GM18867 (cell line): ENCODE measurements at regions not wholly inside any gene's neighbourhood (a gene's known extent, or its start where the extent isn't known, plus 50 kb on each side); places are given as distances from the start of the nearest gene placed in this dataset.
"Not testable (repeated sequence)": the region's sequence is repeated elsewhere in the genome, so short reads cannot be mapped to it uniquely, and the experiment has no call there.

ENCODE experiments used
- ATAC-seq: cut with Tn5 transposase; IDR thresholded peaks from one replicate; pipeline ENCODE4 v1.9.1; 2021; ENCODE audit warnings: mild to moderate bottlenecking, moderate library complexity; ENCODE audit not compliant: unreplicated experiment

DNA sequence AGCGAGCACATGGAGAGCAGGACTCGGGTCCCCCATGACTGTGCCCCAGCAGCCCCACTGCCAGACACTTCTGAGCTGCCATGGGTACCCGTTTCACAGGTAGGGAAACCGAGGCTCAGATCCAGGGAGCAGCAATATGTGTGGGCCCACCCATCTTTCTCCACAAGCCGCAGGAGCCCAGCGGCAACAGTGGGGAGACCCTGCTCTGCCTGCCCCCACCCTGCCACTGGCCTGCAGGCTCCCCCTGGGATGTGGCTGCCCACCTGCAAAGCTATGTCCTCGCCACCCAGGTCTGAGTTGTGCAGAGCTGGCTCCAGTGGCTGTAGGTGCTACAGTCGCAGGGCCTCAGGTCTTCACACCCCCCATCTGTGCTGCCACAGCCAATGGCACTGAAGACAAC is 50.6 kb upstream of the C1QTNF9B start:
- no peak for ATAC-seq

DNA sequence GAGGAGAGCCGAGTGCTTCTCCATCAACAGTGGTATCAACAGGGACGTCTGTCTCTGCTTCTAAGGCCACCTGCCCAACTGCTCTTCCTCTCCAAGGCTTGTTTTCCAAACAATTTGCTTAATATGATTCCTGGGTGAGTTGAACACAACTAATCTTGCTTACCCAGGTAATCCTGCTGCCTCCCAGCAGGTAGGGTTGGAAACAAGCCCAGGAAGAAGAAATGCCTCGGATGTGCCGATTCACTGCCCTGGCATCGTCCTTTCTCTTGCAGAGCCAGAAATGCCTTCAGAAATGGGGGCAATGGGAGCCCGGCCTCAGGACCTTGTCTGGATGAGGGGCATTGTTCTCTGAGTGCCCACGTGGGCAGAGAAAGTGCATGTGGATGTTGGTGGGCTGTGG is 51.9 kb upstream of the C1QTNF9B start:
- ATAC-seq, result no peak

DNA sequence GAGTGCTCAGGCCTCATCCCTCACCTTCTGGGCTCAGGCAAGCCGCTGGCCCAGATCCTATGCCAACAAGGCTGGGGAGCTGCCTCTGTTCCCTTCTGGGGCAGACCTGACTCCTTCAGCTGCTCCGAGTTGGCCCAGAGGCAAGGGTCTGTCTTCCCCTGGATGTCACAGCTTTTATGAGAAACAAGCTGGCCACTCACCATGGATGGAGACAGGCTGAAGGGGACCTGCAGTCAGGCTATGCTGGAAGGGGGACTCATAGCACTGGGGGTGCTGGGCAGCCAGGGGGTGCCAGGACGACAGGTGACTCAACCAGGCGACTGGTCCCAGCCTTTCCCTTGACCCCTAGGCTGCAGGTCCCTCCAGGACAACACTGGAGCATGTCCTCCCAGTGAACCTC is 52.4 kb upstream of the C1QTNF9B start:
- ATAC-seq, result no peak

GRCh38 chr13:23950736-23951510 is 53.6 kb upstream of the C1QTNF9B start:
- ATAC-seq, result no peak

- no peak for ATAC-seq
These were observed 55.5 kb upstream of the C1QTNF9B start for GRCh38 chr13:23952796-23953195.

DNA sequence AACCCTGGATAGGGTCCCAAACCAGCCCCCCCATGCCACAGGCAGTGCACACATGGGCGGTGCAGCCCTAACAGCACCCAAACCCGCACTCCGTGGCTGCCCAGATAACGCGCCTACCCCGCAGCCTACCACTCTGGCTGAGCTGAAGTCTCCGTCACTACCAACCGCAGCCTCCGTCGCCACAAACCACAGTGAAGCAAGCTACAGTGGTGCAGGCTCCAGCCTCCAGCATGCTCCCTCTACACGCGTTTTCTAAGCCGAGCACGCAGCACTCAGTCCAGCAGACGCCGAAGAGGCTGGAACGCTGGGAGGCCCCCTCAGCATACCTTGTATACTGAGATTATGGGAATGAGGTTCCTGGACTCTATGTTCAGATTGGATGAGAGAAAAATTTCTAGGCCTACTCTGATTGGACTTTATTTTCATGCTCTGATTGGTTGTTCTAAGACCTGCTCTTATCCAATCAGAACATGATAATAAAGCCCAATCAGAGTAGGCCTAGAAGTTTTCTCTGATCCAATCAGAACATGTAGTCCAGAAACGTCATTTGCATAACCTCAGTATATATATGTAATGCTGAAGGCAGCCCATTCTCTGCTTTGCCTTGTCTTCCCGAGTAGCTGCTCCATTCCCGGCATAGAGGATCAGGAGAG is 56.7 kb upstream of the C1QTNF9B start:
- no peak for ATAC-seq

DNA sequence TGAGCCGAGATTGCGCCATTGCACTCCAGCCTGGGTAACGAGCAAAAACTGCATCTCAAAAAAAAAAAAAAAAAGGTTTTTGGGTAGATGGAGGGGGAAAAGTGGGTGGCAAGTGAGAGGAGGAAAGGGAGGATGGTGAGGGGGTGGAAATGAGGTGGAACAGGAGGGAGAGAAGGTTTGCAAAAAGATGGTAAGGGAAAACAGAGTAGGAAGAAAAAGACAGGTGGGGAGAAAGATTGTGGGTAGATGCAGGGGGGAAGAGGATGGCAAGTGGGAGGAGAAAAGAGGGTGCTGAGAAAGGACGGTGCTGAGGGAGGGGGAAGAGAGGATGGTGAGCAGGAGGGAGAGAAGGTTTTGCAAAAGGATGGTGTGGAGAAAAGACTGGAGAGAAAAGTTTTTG is 57.8 kb upstream of the C1QTNF9B start:
- no peak for ATAC-seq

DNA sequence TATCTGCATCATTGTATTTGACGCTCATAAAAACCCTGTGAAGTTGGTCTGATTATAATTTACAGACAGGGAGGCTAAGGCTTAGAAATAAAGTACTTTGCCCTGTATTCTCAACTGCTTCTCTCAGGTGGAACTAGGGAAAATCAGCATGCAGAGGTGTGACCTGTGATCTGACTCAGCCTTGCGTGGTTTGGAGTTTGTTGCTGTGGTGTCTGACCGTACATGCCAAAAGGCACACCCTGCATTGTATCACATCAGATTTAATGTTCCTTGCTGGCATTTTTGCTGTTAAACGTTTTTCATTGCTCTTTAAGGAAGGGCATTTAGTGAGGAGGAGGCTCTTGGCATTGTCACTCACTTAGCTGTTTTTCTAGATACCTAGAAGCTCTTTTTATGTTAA is 58.8 kb upstream of the C1QTNF9B start:
- peak; percentile 88 for ATAC-seq

DNA sequence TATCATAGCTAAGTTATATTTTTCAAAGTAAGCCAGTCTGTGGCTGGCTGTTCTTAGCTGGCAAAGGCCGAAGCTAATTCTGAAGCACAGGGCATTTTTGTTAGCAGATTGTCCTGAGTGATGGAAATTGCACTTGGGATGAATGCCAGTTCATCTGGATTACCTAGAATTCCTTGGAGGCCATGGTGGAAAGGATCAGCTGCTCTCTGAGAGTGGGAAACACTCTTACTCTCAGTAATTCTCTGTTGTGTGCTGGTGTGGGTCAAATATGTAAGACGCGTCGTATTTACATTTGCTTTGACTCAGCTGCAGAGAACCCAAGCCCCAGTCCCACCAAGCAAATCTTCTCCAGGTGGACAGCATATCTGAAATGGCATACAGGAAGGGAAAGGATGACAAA is 60.7 kb upstream of the C1QTNF9B start:
- ATAC-seq, result no peak

- ATAC-seq, result no peak
These were observed 62.0 kb upstream of the C1QTNF9B start for GRCh38 chr13:23959231-23959862.

GRCh38 chr13:23960566-23961156 is 63.4 kb upstream of the C1QTNF9B start:
- ATAC-seq, result no peak

DNA sequence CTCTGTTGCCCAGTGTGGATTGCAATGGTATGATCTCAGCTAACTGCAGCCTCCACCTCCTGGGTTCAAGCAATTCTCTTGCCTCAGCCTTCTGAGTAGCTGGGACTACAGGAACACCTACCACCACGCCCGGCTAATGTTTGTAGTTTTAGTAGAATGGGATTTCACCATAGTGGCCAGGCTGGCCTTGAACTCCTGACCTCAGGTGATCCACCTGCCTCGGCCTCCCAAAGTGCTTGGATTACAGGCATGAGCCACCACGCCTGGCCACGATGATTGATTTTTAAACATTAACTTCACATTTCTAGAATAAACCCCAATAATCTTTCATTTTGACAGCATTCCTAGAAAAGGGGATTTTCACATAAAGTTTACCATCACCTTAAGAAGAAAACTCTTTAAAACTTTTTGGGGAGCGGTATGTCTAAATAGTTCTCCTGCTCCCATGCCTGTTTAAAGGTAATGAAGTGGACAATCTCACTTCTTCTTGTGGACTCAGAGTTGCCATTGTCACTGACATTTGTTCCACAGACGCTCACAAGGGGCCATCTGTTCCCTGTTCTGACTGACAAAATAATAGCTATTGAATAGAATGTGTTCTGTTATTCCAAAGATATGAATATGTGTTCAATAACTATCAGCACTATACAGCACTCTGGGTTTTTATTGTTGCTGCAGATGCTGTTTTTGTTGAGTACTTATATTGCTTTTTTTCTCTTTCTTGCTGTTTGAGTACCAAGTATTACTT is 66.1 kb upstream of the C1QTNF9B start:
- ATAC-seq, result no peak

DNA sequence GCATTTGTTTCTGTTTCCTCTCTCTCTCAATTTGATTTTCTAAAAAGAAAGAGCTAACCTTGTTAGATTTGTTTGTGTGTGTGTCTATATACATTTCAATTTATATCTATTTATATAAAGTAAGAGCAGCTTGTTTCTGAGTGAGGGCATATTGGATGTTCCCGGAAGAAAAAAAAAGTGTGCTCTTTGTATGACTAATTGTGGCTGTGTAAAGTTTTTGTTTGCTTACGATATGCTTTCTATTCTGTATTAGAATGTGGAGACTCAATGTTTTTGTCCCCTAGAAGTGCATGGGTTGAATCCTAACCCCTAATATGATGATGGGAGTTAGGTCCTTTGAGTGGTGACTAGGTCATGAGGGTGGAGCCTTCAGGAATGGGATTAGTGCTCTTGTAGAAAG is 66.6 kb upstream of the C1QTNF9B start:
- no peak for ATAC-seq

- ATAC-seq, result no peak
These were observed 68.0 kb upstream of the C1QTNF9B start for GRCh38 chr13:23965346-23965745.

GRCh38 chr13:23966221-23966690 is 69.0 kb upstream of the C1QTNF9B start:
- no peak for ATAC-seq

GRCh38 chr13:23966691-23967615 is 69.7 kb upstream of the C1QTNF9B start:
- ATAC-seq, result peak; percentile 70

DNA sequence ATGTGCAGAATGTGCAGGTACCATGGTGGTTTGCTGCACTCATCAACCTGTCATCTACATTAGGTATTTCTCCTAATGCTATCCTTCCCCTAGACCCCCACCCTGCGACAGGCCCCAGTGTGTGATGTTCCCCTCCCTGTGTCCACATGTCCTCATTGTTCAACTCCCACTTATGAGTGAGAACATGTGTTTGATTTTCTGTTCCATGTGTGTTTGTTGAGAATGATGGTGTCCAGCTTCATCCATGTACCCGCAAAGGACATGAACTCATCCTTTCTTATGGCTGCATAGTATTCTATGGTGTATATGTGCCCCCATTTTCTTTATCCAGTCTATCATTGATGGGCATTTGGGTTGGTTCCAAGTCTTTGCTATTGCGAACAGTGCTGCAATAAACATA is 70.5 kb upstream of the C1QTNF9B start:
- ATAC-seq, result not testable (repeated sequence)

- ATAC-seq, result no peak
These were observed 72.3 kb upstream of the C1QTNF9B start for GRCh38 chr13:23969647-23970046.

DNA sequence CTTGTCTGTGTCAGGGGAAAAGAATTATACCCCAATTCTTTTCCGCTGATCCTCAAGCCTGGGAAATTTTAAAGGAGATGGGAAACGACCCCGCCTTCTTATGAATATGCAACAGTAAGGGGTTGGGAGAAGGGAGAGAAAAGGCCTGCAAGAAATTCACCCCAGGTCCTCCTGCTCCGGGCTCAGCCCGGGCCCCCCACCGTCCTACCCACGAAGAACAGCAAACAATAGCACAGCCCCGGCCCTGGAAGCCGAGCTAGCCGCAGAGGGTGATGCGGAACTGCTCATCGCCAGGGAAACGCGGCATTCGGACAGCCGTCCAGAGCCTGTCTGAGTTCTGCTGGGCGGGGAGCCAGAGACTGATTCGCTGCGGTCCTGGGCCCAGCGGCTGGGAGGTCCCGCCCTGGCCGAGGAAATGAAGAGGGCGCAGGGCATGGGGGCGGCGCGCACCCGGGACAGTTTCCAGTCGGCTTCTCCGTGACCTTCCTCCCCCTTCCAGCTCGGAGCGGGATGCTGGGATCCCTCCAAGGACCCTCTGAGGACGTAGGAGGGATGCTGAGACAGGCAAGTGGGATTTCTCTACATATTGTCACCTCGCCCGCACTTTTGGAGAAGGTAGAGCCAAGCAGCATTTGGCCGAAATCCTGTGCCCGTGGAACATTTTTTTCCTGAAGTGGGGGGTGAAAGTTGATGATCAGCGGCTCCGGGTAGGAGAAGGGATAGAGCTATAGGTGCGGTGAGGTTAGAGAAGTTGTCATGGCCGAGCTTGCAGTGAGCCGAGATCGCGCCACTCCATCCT is 82.3 kb upstream of the C1QTNF9B start:
- ATAC-seq, result peak; percentile 44
